K562 (cell line): ENCODE measurements at regions not wholly inside any gene's neighbourhood (a gene's known extent, or its start where the extent isn't known, plus 50 kb on each side); places are given as distances from the start of the nearest gene placed in this dataset.

ENCODE experiments used
- BHLHE40 ChIP-seq: IDR thresholded peaks from 2 replicates; pipeline ENCODE4 v1.6.1; 2011; ENCODE audit warnings: low read length, improper control_type of control experiment
- CTCF ChIP-seq, 3 experiments: IDR thresholded peaks in 2 of 3; conservative IDR thresholded peaks in 1 of 3; 2 replicates each; pipeline ENCODE4 v1.5.1; 2011 to 2012; ENCODE audit warnings: low read length in 3 of 3, mild to moderate bottlenecking in 3 of 3, control low read depth in 2 of 3, improper control_type of control experiment in 1 of 3, inconsistent platforms in 1 of 3, low read depth in 1 of 3, mixed read lengths in 1 of 3, moderate library complexity in 1 of 3; ENCODE audit not compliant: insufficient read depth in 2 of 3
- ESRRA ChIP-seq: fragments of 450-650 bp; IDR thresholded peaks from 2 replicates; pipeline ENCODE4 v1.6.1; 2014; ENCODE audit warnings: low read depth, mild to moderate bottlenecking, moderate library complexity, borderline replicate concordance
- MYNN ChIP-seq, 2 experiments: sonication (generic); formaldehyde crosslinking in 1 of 2; IDR thresholded peaks; 2 replicates each; pipeline versions ENCODE4 v1.5.0 to v1.6.1; 2016 to 2020; ENCODE audit warnings: antibody characterized with exemption in 1 of 2, missing genetic modification reagents in 1 of 2
- NFE2 ChIP-seq: IDR thresholded peaks from 2 replicates; pipeline ENCODE4 v1.6.1; 2014; ENCODE audit warnings: antibody characterized with exemption, low read depth
- PHF8 ChIP-seq: fragments of 200-600 bp; sonication (generic); IDR thresholded peaks from 2 replicates; pipeline ENCODE4 v1.6.1; 2012; ENCODE audit warnings: mixed run types, mild to moderate bottlenecking, inconsistent platforms, low read length, moderate library complexity, borderline replicate concordance
- ZSCAN29 ChIP-seq: fragments of 450-650 bp; IDR thresholded peaks from 2 replicates; pipeline ENCODE4 v1.6.1; 2017

GRCh38 chr5:99005506-99005905 is 76.7 kb upstream of the CHD1 start:
- no peak for TF ChIP-seq ESRRA
- TF ChIP-seq BHLHE40 = no peak
- TF ChIP-seq PHF8 = no peak
- no peak for TF ChIP-seq NFE2
- TF ChIP-seq CTCF (IDR thresholded peaks at IDR 0.05 in 2 of 3, conservative IDR thresholded peaks at IDR 0.05 in 1 of 3; ENCODE audit: insufficient read depth in 2 of 3, low read depth in 1 of 3, low read length in 3 of 3) = no peak
- TF ChIP-seq MYNN (IDR thresholded peaks at IDR 0.05) = no peak
- TF ChIP-seq MYNN (CRISPR knock-in tag; IDR thresholded peaks at IDR 0.05) = no peak
- no peak for TF ChIP-seq ZSCAN29
